NCI-H345 (cell line): ENCODE measurements at regions not wholly inside any gene's neighbourhood (a gene's known extent, or its start where the extent isn't known, plus 50 kb on each side); places are given as distances from the start of the nearest gene placed in this dataset.
"Not testable (repeated sequence)": the region's sequence is repeated elsewhere in the genome, so short reads cannot be mapped to it uniquely, and the experiment has no call there.

ENCODE experiments used
- DNase-seq: peaks from one replicate; lab custom pipeline; 2025; lab: John Stamatoyannopoulos, UW

DNA sequence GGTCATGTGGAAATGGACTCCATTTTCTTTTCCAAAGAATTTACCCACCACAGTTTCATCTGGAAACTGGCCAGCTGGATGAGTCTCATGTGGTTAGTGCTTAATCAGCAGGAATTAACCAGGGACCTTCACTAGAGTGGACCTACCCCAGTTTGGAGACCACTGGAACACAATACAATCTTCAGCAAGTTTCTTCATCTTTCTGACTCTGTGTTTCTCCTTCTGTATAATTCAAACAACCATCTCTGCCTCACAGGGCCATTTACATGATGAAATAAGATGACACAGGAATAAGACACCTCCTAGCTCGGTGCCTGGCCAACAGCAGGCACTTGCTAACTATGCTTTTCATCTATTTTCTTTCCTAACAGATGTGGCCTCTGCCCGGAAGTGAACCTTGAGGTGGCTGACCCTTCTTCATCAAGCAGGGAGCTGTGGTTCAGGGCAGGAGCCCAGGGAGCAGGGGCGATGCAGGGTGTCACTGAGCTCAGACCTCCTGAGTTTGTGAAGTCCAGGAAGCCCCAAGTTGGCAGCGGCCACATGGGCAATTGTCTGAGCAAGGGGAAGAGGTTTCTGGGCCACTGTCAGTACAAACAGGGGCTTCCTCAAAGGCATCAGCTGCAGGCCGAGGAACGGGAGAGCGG, 98.8 kb downstream of the SOD2 start:
- no peak for DNase-seq

- no peak for DNase-seq
Measured at GRCh38 chr6:159590835-159591234, 102.2 kb downstream of the SOD2 start.

GRCh38 chr6:159586684-159587083, 106.4 kb downstream of the SOD2 start:
- DNase-seq, result no peak

DNA sequence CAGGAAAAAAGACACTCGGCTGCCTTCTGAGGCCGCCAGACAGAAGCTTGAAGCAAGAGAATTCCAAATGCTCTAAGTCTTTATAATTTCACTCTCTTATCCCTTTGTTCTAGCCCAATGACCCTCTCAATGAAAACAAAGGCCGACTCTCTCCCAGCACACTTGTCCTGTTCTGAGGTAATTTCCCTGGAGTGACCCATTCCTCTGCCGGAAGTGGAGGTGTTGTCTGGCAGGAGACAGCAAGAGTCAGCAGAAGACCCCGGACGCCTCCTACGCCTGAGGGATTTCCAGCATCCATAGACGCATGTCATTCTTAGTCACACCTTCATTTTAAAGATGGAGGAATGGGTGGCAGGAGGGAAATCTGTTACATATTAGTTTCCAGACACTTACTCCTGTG, 110.3 kb downstream of the SOD2 start:
- no peak for DNase-seq

DNA sequence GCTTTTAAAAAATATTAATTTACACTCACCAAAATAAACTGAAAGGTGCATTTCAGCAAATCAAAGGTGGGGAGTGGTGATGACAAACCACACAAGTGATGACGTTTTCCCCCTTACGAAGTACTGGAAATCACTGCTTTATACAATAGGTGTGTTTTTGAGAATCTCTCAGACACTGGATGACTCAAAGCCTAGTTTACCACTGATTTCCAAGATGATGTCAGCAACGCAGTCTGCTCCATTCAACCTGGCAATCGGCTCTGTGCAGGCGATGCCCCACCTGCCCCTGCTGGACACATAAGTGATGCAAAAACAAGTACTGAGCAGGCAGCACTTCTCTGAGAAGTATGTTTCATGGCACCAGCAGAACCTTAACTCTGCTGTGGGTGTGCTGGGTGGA, 114.4 kb downstream of the SOD2 start:
- no peak for DNase-seq

DNA sequence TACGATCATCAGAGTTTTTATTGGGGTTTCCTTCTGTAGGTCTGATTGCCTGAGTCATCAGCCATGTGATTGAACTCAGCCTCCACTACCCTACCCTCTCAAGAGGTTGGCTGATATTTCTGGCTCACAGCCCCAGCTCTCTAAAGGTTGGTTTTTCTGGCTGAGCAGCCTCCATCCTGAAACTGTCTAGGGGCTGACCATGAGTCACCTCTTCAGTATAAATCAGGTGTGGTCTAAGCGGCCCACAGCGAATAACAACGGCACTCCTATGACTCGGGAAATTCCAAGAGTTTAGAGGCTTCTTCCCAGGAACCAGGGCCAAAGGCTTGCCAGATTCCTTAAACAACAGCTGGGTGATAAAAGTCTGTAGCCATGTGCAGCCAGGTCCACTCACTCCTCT, 115.5 kb downstream of the SOD2 start:
- DNase-seq, result no peak

DNA sequence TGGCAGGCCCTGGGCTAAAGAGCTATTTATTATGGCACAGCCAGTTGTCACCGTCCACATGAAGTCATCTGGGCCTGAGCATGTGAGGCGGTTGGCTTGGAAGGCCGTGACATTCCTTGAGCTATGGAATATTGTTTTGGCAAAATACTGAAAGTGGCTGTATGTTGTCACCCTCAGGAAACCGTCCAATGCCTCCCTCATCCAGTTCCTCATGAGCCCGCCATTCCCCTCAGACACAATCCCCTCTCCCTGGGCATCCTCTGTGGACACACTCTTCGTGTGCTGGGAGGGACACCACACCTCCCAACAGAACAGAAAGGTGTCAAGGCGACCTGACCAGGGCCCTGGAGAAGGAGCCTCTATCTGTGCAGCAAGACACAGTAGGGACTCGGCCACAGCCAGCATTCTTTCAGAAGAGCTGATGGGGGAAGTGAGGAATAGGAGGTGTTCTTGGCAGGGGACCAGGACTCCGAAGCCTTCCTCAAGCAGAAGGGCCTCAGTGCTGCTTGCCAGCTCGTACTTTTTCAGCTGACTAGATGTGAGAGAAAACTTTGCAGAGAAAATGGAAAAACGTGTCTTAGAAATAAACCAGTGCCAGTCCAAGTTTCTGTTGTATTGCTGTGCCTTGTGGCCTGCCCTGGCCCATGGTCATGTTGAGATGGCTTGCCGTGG, 120.5 kb downstream of the SOD2 start:
- DNase-seq, result no peak

DNA sequence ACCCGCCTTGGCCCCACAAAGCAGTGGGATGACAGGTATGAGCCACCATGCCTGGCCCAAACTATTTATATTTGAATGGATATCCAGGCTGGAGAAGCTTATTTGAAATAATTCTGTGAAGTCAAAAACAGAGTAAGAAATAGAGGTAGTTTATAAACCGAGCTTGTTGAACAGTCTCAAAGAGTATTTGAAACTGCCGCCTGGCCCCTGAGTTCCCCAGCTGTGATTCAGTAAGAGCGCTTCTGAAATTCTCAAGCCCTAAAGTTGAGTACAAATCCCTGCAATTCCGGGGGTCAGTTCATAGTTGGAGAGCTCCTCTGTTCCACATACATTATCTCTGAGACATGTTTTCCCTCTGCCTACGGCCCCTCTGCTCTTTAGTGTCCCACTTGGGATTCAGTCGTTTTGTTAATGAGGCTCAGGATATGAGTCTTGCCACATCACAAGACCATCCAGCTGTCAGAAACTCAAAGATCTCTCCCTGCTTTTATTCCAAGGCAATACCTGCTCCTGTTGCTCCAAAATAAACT, 127.8 kb downstream of the SOD2 start:
- no peak for DNase-seq

- DNase-seq, result no peak
Measured at GRCh38 chr6:159564456-159564855, 128.6 kb downstream of the SOD2 start.

DNA sequence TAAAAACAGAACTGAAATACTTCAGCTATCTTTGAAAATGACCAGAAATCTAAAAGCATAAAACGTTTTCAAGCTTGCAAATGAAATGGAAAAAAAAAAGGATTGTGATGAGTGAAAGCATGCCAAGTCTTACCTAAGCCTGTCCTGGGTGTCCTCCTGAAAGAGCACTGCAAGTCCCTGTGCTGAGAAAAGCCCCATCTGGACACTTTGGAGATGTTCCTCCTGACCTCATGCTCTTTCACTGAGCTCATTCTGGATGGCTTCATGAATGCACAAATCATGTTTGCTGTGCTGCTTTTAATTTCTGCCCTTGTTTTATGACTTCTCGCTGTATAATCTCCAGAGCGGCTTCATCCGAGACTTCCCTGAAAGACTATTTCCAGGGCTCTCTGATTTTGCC, 136.0 kb downstream of the SOD2 start:
- DNase-seq, result no peak

DNA sequence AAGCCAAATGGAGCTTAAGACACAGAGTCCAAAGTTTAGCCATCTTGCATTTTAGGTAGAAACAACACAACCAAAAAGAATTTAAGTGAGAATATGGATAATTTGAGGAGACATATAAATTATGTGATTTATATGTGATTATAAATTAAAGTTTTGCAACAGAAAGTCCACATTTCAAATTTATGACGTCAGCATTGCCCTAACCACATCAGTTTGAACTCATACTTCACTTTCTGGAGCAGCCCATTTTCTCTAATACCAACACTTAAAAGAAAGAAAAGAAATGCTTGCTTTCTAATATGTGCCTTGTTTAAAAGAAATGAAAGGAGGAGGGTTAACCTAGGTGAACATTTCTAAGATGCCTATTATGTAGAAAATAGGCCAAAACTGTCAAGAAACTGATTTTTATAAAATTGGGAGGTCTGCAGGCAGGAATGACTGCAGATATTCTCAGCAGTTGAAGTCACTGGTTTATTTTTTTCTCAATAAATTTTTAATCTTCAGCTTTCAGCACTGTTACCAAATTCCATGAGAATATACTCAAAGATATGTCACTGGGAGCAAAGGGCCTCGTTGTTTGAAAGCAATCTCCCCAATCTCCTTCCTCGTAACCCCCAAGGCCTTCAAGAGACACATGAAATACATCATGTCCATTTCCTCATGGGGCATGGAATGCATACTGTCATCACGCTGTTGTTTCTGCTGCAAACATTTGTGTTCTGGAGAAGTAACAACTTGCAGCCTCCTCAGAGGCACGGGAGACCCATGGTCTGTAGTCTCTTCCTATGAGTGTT, 137.8 kb downstream of the SOD2 start:
- no peak for DNase-seq

DNA sequence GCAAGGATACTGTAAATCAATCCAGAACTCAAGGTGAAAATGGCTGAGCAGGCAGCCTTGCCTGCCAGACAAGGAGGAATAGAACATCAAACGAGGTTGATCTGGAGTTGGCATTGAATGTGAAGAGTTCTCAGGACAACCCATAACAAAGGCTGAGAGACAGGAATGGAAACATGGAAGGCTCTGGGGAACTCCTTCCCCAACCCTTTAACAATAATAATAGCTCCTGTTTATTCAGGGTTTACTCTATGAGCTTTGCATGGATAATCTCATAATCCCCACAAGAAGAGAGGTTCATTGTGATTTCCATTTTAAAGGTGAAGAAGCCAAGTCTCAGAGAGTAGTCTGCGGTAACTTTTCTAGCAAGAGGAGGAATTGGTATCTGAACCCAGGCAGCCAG, 151.7 kb downstream of the SOD2 start:
- DNase-seq, result no peak

DNA sequence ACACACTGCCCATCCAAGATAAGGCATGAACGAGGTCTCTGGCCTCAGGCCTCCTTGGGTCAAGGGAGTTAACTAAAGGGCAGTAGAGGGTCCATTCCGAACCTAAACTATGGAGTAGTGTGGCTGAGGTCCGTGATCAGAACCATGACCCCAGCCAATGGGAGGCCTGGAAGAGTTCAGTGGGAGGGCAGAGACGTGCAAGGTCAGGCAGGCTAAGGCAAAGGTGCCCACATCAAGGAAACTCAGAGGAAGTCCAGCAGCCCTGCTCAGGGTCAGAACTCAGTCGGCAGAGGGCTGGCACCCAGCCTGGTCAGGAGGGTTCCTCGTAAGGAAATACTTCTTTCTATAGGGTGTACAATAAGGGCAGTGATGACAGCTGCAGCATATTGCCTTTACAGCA, 152.2 kb downstream of the SOD2 start:
- no peak for DNase-seq

DNA sequence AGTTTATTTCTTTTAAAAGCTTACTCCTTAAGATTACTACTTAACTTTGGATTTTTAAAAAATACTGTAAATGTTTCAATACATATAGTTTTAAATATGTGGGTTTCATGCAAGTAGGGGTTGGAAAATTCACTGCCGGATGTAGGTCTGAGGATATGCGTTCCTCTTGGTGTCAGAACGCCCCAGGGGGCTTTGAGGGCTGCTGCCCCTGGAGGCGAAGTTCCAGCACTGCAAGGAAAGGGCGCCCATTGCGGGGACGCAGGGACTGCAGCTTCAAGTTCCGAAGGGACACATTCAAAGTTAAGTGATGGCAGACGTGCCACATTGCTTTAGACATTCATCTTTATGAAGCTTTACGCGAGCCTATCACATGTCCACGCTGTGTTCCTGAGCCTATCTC, 152.9 kb downstream of the SOD2 start:
- DNase-seq, result no peak

- not testable (repeated sequence) for DNase-seq
Measured at GRCh38 chr6:159538031-159538430, 155.0 kb downstream of the SOD2 start.

DNA sequence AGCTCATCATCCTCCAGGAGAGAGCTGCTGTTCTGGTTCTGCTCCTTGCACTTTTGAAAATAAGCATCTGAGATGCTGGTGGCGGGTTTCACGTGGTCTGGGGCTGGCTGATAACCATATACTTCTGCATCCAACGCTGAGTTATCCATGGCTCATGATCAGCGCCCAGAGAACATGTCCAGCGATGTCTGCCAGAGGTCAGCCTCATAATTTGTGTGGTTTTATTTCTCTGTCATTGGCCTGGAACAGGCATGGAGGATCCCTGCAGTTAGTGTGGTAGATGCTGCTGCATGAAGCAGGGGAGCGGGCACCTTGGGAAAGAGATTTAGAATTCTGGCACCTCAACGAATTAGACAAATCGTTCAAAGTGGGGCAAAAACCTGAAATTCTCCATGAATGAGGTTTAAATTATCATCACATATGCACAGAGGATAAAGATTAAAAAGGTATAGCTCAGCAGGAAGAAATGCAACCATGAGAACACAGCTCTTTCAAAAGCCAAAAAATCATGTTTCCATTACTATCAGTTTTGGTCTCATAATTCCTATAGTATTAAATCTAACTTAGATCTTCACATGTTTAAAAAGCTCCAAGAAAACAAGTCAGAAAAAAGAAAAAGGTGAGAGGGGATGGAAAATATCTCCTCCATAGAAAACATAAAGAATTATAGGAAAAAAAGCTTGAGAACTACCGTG, 157.2 kb downstream of the SOD2 start:
- no peak for DNase-seq

- DNase-seq, result no peak
Measured at GRCh38 chr6:159533568-159533967, 159.5 kb downstream of the SOD2 start.

DNA sequence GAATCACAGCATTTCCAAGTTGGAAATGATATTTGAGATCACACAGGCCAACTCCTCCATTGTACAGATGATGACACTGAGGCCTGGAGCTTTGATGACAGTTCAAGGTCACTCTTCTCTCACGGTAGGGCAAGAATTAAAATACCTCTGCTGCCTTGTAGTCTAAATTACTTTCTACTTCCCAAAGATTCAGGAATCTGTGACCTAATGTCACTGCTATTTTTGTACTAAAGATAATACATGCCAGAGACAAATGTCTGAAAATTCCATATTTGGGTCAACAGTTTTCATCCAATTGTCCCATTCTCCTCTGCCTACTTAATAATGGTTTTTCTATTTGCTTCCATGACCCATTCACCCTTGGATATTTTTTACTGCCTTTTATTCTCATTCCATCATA, 160.0 kb downstream of the SOD2 start:
- DNase-seq, result no peak

GRCh38 chr6:159532155-159532554, 160.9 kb downstream of the SOD2 start:
- DNase-seq, result no peak

DNA sequence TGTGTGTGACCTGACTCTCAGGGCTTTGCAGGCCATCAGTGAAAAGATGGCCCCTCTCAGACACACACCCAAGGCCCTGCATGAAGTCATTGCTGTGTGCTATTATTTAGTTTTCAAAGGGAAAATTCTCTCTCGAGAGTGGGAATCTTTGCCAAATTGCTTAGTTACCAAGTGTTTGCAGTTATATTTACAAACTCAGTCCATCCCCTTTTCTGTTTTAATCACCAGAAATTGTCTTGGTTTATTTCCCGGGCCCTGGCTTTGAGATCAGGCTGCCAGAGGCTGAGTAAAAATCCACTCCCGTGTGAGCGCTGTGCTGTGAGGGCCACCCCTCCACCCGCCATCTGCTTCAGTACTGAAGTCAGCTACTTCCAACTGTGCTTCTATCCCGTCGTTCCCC, 163.1 kb downstream of the SOD2 start:
- DNase-seq, result no peak

DNA sequence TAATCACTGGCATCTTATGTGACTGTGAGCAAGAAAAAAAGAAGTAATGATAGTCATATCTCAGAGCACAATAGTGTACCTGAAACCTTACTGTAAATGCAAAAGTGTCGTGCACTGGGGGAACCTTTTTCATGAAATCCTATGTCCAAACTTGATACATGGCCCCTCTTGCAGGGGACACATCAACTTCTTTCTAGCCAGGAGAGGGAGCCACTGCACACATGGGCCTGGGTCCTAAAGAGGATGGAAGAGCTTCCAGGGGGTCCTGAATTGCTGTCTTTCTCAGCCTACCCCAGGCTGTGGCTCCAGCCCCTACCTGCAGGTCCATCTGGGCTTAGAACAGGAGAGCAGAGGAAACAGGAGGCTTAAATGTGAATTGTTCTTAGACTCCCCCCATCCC, 165.7 kb downstream of the SOD2 start:
- no peak for DNase-seq

DNA sequence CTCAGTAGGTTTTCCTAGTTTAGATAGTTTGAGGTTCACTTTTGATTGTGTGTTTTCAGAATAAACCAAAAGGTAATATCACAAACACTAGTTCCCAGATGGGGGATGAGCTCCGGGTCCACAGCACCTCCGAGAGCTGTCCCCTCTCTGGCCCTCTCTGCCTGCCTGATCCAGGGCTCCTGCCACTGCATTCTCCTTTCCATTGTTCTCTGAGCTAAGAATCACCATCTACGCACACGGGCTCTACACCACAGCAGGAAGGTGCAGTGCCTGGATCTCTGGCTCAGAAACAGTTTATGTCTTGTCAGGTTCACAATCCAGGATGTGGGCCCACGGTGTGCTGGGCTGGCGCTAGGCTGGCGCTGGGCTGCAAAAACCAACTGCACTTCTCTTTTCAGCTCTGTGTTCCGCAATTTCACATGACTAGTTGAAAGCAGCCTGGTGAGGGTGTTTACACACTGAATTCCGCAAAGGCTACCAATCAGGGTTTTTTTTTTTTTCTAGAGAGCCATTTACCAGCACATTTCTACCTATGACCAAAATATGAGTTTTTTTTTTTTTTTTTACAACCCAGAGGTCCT, 167.5 kb downstream of the SOD2 start:
- DNase-seq, result no peak
